ENCODE measurements at regions not wholly inside any gene's neighbourhood (a gene's known extent, or its start where the extent isn't known, plus 50 kb on each side); places are given as distances from the start of the nearest gene placed in this dataset.
A peak's percentile ranks its signal among the peaks of the same experiment; 100 is the strongest.

DNA sequence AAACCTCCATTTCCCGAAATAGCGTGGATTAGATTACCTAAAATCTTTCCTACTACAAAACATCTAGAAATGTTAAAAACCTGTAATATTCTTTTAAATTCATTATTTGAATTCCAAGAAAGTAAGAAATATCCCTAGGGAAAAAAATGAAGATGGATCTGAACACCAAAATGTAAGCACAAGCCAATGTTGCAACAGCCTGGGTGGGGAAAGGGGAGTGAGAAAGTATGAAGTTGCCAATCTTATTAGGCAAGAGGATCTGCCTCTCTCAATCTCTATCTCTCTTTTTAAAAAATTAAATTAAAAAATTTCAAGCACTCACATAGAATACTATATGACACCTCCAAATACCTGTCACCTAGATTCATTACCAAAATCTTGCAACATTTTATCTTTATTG lies 74.9 kb upstream of the IRF2BP2 start:
- no peak overlapping the region for H3K27ac Mint-ChIP-seq
- peaks cover 3% of the 10 kb centered on the region for H3K9me3 Mint-ChIP-seq
- H3K4me3 Mint-ChIP-seq: no peak overlapping the region
- intact Hi-C loops (cut with micrococcal nuclease): no loop called here
- CTCF ChIA-PET: interaction anchor here (1.2 kb wide), 1 partner anchor 13 kb away, joined by 3 read pairs; no protein-coding TSS in a partner anchor
- no peak for DNase-seq
- H3K27me3 Mint-ChIP-seq (ENCODE audit: low read depth): no peaks in the 10 kb centered on the region
- H3K36me3 Mint-ChIP-seq (ENCODE audit: low read depth): no peaks in the 10 kb centered on the region
- H3K4me1 Mint-ChIP-seq (ENCODE audit: low read depth): no peaks in the 10 kb centered on the region

DNA sequence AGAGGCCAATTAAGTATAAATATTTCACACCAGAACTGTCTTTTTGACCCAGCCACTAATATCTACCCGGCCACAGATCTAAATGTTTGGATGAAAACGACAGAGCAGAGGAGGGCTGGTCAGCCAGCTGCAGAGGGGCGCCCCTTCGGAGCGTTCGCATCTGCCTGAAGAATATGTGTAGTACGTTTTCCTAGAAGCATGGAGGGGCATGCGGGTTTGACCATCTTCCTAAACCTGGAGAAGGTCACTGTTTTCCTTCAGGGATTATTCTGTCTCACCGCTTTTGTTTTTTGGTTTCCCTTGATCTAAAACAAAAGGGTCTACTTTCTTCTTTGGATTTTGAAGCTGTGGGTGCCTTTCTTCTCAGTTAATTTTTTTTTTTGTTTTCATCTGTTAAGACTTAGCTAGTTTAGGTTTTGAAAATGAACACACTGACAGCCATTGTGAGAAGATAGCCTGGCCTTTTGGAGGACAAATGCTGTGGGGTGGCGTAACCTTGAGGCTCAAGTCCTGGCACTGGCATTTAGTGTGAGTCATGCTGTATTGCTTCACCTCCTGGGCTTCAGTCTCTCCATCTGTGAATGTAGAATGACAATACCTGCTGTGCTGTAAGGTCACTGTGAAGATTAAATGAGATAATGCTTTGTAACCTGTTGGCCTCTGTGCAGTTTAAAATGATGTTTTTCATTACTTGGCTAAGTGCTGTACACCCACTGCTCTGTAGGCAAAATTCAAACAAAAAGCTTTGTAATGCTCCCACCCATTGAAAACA lies 74.1 kb upstream of the IRF2BP2 start:
- no peaks in the 10 kb centered on the region for H3K36me3 Mint-ChIP-seq (ENCODE audit: low read depth)
- H3K9me3 Mint-ChIP-seq: peaks cover 3% of the 10 kb centered on the region
- CTCF ChIA-PET: interaction anchor here (1.2 kb wide), 1 partner anchor 14 kb away, joined by 3 read pairs; no protein-coding TSS in a partner anchor
- no peak overlapping the region for H3K27ac Mint-ChIP-seq
- intact Hi-C loops (cut with micrococcal nuclease): no loop called here
- no peaks in the 10 kb centered on the region for H3K27me3 Mint-ChIP-seq (ENCODE audit: low read depth)
- no peaks in the 10 kb centered on the region for H3K4me1 Mint-ChIP-seq (ENCODE audit: low read depth)
- H3K4me3 Mint-ChIP-seq: no peak overlapping the region
- no peak for DNase-seq

DNA sequence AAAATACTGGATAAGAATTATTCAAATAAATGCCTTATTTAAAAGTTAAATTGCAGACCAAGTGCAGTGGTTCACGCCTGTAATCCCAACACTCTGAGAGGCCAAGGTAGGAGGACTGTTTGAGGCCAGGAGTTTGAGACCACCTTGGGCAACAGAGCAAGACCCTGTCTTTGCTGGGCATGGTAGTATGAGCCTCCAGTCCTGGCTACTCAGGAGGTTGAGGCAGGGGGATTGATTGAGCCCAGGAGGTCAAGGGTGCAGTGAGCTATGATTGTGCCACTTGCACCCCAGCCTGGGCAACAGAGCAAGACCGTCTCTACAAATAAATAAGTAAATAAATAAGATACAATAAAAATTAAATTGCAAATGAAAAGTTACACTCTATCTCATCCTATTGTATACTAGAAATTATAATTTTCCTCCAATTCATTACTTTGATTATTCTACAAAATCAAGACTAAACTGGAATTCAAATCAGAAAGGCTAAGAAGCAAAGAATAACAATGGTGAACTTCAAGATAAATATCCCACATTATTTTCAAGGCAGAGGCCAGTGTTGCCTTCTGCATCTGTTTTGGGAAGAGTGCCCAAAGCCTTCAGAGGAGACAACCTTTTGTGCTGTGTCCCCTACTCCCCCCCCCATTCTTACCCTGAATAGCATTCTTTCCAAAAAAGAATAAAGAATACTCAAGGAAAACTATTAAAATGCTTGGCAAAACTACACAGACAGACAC lies 73.3 kb upstream of the IRF2BP2 start:
- CTCF ChIA-PET: no interaction called here
- H3K4me3 Mint-ChIP-seq: no peak overlapping the region
- H3K4me1 Mint-ChIP-seq (ENCODE audit: low read depth): no peaks in the 10 kb centered on the region
- H3K36me3 Mint-ChIP-seq (ENCODE audit: low read depth): no peaks in the 10 kb centered on the region
- intact Hi-C loops (cut with micrococcal nuclease): no loop called here
- peaks cover 3% of the 10 kb centered on the region for H3K9me3 Mint-ChIP-seq
- H3K27ac Mint-ChIP-seq: no peak overlapping the region
- no peak for DNase-seq
- H3K27me3 Mint-ChIP-seq (ENCODE audit: low read depth): no peaks in the 10 kb centered on the region

DNA sequence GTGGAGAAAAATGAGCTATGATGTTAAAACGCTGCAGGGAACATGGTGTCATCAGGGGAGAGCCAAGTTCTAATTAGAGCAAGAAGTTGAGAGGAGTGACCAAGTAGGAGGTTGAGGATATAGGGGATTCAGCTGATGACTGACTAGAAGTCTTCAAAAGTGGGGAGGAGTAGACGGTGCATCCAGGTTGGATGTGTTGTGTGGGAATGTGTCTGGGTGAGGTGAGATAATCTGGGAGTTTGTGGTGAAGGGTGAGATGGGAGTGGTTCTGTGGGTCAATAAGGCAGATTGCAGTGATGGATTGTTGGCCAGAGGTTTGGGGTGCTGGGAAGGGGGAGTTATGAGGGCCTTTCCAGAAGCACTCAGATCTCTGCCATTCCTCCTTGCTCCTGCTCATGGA lies 72.0 kb upstream of the IRF2BP2 start:
- H3K36me3 Mint-ChIP-seq (ENCODE audit: low read depth): no peaks in the 10 kb centered on the region
- CTCF ChIA-PET: no interaction called here
- H3K4me3 Mint-ChIP-seq: no peak overlapping the region
- intact Hi-C loops (cut with micrococcal nuclease): no loop called here
- H3K27me3 Mint-ChIP-seq (ENCODE audit: low read depth): no peaks in the 10 kb centered on the region
- DNase-seq: no peak
- H3K9me3 Mint-ChIP-seq: peaks cover 3% of the 10 kb centered on the region
- H3K27ac Mint-ChIP-seq: no peak overlapping the region
- H3K4me1 Mint-ChIP-seq (ENCODE audit: low read depth): no peaks in the 10 kb centered on the region

DNA sequence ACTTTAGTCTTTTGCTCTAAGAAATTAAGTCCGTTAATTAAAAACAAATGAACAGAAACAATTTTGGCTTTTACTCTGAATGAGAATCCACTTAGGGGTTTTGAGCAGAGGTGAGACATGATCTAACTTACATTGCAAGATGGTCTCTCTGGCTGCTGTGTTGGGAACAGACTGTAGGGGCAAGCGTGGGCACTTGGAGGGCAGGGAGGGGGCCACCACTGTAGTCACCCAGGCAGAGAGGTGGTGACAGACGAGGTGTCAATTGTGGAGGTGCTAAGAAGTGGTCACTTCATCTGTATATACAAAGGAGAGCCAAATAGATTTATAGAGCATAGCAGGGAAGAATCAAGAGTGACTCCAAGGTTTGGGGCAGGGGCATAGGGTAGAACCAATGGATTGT lies 71.1 kb upstream of the IRF2BP2 start:
- CTCF ChIA-PET: no interaction called here
- Mint-ChIP-seq H3K27ac (no peak overlapping the region), H3K9me3 (peaks cover 3% of the 10 kb centered on the region), H3K4me1 (ENCODE audit: low read depth) (peaks cover 6% of the 10 kb centered on the region), H3K4me3 (no peak overlapping the region), H3K36me3 (ENCODE audit: low read depth) (no peaks in the 10 kb centered on the region), H3K27me3 (ENCODE audit: low read depth) (no peaks in the 10 kb centered on the region)
- no peak for DNase-seq
- intact Hi-C loops (cut with micrococcal nuclease): no loop called here

DNA sequence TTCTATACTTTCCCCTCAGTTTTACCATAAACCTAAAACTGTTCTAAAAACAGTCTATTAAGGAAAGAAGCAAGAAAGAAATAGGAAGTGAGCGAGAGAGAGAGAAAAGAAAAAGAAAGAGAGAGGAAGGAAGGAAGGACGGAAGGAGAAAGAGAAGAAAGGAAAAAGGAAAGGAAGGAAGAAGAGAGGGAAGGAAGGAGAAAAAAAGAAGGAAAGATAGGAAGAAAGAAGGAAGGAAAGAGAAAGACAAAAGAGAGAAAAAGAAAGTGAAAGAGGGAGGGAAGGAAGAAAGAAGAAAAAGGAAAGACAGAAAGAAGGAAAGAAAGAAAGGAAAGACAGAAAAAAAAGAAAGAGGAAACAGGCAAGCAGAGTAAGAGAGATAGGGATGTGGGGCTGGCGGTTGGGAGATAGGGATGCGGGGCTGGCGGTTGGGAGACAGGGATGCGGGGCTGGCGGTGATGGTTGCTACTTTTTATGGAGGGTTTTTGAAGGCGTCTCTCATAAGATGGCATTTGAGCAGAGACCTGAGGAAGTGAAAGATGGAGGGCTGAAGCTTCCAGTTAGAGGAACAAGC lies 70.4 kb upstream of the IRF2BP2 start:
- Mint-ChIP-seq H3K4me3 (no peak overlapping the region), H3K36me3 (ENCODE audit: low read depth) (no peaks in the 10 kb centered on the region), H3K27ac (no peak overlapping the region), H3K4me1 (ENCODE audit: low read depth) (peaks cover 9% of the 10 kb centered on the region), H3K9me3 (no peaks in the 10 kb centered on the region), H3K27me3 (ENCODE audit: low read depth) (no peaks in the 10 kb centered on the region)
- intact Hi-C loops (cut with micrococcal nuclease): no loop called here
- CTCF ChIA-PET: no interaction called here
- DNase-seq: no peak

DNA sequence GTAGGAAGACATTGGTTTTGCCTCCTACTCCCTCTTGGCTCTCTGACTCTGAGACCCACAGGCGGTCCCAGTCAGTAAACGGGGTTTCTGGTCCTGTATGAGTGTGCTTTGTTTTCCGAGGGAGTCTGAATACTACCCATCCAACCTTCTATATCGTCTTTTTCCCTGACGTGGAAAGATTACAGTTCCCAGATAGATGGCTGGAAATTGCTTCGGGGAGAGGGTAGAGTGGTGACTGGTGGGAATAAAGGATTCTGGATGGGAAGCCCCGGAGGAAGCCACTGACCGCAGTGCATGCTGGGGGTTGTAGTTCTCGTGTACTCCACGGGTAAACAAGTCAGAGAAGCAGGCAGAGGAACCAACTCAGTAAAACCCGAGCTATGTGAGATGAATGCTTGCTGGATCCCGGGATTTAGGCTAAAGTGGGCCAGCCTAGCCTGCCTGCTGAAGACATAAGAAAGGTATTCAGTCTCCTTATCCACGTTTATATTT lies 66.2 kb upstream of the IRF2BP2 start:
- intact Hi-C loops (cut with micrococcal nuclease): no loop called here
- CTCF ChIA-PET: interaction anchor here (1.2 kb wide), 1 partner anchor 65 kb away, joined by 3 read pairs; no protein-coding TSS in a partner anchor
- Mint-ChIP-seq H3K27me3 (ENCODE audit: low read depth) (no peaks in the 10 kb centered on the region), H3K36me3 (ENCODE audit: low read depth) (no peaks in the 10 kb centered on the region), H3K4me1 (ENCODE audit: low read depth) (peaks cover 11% of the 10 kb centered on the region), H3K27ac (peak overlapping the region; percentile 31), H3K9me3 (no peaks in the 10 kb centered on the region), H3K4me3 (peak overlapping the region; percentile 75)
- peak; percentile 79 for DNase-seq

DNA sequence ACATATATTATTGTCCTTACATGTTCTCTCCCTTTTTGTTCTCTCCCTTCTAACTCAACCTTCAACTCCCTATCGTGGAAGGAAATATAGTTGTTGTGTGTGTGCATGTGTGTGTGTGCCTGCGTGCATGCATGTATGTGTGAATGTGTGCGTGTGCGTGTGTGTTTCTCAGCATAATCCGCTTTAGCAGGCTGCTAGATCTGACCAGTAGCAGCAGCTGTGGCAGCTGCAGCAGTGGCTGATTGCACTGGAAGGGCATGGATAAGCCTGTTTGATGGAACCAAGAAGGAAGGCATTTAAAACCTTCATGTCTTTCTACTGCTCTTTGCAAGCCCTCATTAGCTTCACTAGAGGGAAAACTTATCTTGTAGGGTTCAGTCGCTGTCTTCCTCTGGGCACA lies 65.6 kb upstream of the IRF2BP2 start:
- intact Hi-C loops (cut with micrococcal nuclease): no loop called here
- Mint-ChIP-seq H3K27me3 (ENCODE audit: low read depth) (no peaks in the 10 kb centered on the region), H3K36me3 (ENCODE audit: low read depth) (no peaks in the 10 kb centered on the region), H3K4me3 (no peak overlapping the region), H3K9me3 (no peaks in the 10 kb centered on the region), H3K4me1 (ENCODE audit: low read depth) (peaks cover 11% of the 10 kb centered on the region), H3K27ac (peak overlapping the region; percentile 31)
- CTCF ChIA-PET: interaction anchor here (1.2 kb wide), 1 partner anchor 64 kb away, joined by 3 read pairs; no protein-coding TSS in a partner anchor
- no peak for DNase-seq

DNA sequence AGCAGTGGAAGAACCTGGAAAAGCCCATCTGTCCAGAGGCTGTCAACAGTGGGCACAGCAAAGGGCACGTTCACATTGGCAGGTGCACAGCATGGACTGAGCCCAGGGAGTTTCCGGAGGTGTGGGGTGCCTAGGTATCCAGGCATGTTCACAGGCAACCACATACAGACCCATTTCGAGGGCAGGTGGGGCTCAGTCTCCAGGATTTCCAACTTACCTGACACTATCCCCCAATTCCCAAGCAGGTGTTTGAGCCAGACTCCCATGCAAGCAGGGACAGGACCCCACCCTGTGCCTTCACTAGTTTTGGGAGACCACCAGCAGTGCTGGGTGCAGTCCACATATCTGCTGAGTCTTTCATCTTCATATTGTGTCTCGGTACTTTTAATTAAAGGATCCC lies 65.0 kb upstream of the IRF2BP2 start:
- intact Hi-C loops (cut with micrococcal nuclease): no loop called here
- no peak for DNase-seq
- H3K4me3 Mint-ChIP-seq: no peak overlapping the region
- H3K9me3 Mint-ChIP-seq: no peaks in the 10 kb centered on the region
- H3K4me1 Mint-ChIP-seq (ENCODE audit: low read depth): peaks cover 11% of the 10 kb centered on the region
- no peaks in the 10 kb centered on the region for H3K27me3 Mint-ChIP-seq (ENCODE audit: low read depth)
- no peak overlapping the region for H3K27ac Mint-ChIP-seq
- H3K36me3 Mint-ChIP-seq (ENCODE audit: low read depth): no peaks in the 10 kb centered on the region
- CTCF ChIA-PET: no interaction called here

DNA sequence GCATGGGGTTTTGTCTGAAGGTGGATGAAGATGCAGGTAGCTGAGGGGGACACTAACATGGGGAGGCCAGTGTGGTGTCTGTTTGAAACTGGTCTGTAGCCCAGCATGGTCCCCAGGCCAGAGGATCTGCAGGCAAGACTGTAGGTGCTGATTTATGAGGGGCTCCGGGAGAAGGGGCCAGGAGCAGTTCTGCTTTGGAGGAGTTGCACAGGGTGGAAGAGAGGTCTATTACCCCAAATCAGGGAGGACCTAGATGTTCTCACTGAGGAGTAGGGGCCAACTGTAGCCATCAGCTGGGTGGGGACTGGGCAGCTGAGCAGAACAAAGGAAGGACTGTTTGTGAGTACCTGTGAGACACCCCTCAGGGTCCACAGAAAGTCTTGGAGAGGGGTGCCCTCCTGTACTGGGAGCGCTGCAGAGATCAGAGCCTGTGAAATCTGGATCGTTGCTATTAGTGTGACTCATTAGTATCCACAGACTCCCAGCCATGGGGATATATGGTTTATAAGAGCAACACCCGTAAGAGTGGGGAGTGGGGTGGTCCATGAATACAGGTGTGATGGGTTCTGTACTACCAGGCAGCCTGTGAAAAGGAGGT lies 64.3 kb upstream of the IRF2BP2 start:
- H3K4me1 Mint-ChIP-seq (ENCODE audit: low read depth): peaks cover 11% of the 10 kb centered on the region
- intact Hi-C loops (cut with micrococcal nuclease): no loop called here
- no peaks in the 10 kb centered on the region for H3K36me3 Mint-ChIP-seq (ENCODE audit: low read depth)
- H3K27ac Mint-ChIP-seq: no peak overlapping the region
- no peaks in the 10 kb centered on the region for H3K27me3 Mint-ChIP-seq (ENCODE audit: low read depth)
- H3K9me3 Mint-ChIP-seq: no peaks in the 10 kb centered on the region
- no peak for DNase-seq
- no peak overlapping the region for H3K4me3 Mint-ChIP-seq
- CTCF ChIA-PET: interaction anchor here (1.1 kb wide), 1 partner anchor 57 kb away, joined by 3 read pairs; no protein-coding TSS in a partner anchor

DNA sequence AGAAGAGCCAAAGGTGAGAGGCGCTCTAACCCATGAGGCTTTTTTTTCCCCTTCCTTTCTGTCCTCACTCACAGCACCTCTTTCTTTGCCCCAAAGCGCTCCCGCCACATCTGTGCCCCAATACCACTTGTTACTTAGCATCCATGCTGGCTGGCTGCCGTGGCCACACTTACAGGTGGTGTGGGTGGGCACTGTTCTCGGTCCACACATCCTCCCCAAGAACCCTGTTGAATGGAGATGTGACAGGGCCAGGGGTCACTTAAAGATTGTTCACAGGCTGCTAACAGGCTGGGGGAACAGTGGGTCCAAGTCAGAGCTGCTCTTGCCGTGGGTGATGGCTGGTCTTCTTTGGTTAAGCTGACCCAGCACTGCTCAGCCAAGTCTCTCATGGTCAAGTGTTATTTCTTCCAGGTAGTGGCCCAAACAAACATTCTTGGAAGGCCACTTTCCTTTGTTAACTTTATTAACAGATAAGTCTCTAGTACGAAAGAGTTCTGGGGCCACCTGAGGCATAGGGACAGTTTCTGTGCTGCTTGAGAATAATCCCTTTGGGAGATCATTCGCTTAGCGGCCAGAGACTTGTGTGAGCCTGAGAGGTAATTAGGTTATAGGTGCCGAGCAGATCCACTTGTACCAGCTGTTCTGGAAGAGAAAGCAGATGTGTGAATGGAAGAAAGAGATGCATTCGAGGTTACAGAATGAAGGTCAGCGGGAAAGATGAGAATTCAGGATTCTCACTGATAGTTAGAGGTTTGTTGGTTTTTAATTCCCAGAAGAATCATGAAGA lies 62.6 kb upstream of the IRF2BP2 start:
- intact Hi-C loops (cut with micrococcal nuclease): no loop called here
- no peak for DNase-seq
- peaks cover 11% of the 10 kb centered on the region for H3K4me1 Mint-ChIP-seq (ENCODE audit: low read depth)
- no peaks in the 10 kb centered on the region for H3K27me3 Mint-ChIP-seq (ENCODE audit: low read depth)
- H3K27ac Mint-ChIP-seq: no peak overlapping the region
- H3K9me3 Mint-ChIP-seq: peaks cover 2% of the 10 kb centered on the region
- CTCF ChIA-PET: interaction anchor here (0.6 kb wide), 1 partner anchor 196 kb away, joined by 5 read pairs; no protein-coding TSS in a partner anchor
- H3K4me3 Mint-ChIP-seq: no peak overlapping the region
- no peaks in the 10 kb centered on the region for H3K36me3 Mint-ChIP-seq (ENCODE audit: low read depth)

Data from activated naive CD4-positive, alpha-beta T cell treated with anti-CD3 and anti-CD28 coated beads for 36 hours (primary cell).